ENCODE measurements at regions not wholly inside any gene's neighbourhood (a gene's known extent, or its start where the extent isn't known, plus 50 kb on each side); places are given as distances from the start of the nearest gene placed in this dataset.

DNA sequence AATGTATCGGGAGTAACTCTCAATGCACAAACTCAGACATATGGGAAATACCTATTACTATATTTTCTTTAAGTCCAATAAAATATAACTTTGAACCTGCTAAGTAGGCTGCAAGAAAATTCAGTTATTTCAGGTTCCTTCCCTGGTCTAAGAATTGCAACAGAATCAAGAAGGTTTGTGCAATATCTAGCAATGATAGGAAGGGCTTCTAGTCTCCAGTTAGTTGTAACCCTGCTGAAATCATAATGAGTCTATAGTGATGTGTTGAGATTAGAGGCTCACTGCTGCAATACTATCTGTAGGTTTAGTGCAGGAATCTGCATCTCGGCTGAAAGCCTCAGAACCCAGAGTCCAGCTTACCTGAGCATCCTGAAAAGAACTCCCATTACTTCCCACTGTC is 110.5 kb downstream of the PMP22 start:
- ATAC-seq (ENCODE audit: low FRiP score) (no peak), DNase-seq (ENCODE audit: low spot score) (no peak)
- TF ChIP-seq, protein P1, sequence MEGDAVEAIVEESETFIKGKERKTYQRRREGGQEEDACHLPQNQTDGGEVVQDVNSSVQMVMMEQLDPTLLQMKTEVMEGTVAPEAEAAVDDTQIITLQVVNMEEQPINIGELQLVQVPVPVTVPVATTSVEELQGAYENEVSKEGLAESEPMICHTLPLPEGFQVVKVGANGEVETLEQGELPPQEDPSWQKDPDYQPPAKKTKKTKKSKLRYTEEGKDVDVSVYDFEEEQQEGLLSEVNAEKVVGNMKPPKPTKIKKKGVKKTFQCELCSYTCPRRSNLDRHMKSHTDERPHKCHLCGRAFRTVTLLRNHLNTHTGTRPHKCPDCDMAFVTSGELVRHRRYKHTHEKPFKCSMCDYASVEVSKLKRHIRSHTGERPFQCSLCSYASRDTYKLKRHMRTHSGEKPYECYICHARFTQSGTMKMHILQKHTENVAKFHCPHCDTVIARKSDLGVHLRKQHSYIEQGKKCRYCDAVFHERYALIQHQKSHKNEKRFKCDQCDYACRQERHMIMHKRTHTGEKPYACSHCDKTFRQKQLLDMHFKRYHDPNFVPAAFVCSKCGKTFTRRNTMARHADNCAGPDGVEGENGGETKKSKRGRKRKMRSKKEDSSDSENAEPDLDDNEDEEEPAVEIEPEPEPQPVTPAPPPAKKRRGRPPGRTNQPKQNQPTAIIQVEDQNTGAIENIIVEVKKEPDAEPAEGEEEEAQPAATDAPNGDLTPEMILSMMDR (IDR thresholded peaks at IDR 0.05): no peak

DNA sequence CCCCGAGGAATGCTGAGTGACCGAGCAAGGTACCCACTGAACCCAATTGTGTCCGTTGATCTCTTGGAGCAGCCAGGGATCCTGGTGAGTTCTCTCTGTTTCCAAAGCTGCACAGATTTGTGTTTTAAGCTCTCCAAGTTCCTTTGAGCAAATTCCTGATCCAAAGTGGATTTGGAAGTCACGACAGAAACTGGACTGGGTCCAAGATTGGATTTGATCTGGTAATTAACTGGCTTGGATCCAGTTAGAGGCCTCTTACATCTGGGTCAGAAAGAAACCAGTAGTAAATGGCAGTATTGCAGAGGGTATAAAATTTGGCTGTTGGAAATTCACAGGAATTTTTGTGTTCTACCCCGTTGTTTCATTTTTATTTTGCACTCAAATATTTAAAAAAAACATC is 119.5 kb downstream of the PMP22 start:
- DNase-seq (ENCODE audit: low spot score) (no peak), ATAC-seq (ENCODE audit: low FRiP score) (no peak)
- TF ChIP-seq, protein P1 (IDR thresholded peaks at IDR 0.05): no peak

DNA sequence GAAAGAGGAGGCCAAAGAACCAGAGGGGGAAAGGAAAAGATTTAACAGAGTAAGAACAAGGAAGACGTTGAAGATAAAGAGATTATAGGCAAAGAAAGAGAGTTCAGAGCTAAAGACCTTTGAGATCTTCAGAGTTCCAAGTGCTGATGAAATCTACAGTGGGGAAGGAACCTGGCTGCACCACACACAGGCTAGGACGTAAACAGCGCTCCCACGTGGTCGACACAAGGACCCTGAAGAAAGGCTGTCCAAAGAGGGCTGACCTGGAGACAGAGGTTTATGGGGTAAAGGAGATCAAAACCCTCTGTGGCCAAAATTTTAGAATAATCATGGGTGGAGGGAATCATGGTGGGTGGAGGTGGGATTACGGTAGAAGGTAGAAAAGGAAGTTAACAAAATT is 121.6 kb downstream of the PMP22 start:
- DNase-seq (ENCODE audit: low spot score): no peak
- TF ChIP-seq, protein P1 (IDR thresholded peaks at IDR 0.05): no peak
- ATAC-seq (ENCODE audit: low FRiP score): no peak

DNA sequence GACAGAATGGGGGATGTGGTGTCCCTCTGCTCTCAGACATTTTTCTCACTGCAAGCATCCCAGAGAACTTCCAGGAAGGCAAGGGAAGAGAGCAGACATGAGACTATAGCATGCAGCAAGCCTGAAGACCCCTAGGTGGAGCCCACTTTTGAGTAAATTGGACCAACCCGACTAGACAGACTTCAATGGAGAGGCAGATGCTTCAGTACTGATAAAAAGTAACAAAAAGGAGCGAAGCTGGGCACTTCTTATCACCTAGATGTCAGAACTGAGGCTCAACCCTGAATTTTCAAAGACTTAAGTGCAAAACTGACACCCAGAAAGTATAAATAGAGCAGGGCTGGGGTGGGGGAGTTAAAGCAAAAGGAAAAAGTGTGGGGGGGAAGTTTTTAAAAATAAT is 130.8 kb downstream of the PMP22 start:
- ATAC-seq (ENCODE audit: low FRiP score) (no peak), DNase-seq (ENCODE audit: low spot score) (no peak)
- TF ChIP-seq, protein P1 (IDR thresholded peaks at IDR 0.05): no peak

DNA sequence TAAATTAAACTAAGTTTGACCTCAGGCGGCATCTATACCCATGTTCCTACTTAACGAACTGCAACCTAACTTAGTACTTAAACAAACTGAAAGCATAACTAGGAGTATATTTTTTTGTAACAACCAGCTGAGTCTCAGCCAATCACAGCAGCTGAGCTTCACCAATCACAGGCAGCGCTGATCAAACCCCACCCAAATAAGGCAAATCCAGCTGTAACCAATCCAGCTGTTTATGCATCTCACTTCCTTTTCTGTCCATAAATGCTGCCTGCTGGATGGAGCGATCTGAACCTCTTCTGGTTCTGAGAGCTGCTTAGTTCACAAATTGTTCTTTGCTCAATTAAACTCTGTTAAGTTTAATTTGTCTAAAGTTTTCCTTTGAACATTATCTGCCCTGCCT is 131.3 kb downstream of the PMP22 start:
- DNase-seq (ENCODE audit: low spot score) (no peak), ATAC-seq (ENCODE audit: low FRiP score) (no peak)
- TF ChIP-seq, protein P1 (IDR thresholded peaks at IDR 0.05): no peak

DNA sequence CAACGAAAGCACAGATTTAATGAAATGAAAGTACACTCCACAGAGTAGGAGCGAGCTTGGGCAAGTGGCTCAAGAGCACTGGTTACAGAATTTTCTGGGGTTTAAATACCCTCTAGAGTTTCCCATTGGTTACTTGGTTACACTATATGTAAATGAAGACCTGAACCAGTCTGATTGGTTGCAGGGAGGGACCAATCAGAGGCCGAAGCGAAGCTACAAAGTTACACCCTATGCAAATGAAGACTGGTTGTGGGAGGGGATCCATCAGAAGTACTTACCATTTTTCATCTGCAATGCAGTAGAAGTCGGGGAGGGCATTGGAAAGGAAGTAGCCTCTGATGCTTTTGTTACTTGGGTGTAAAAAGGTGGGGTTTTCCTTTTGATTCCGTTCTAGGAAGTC is 132.0 kb downstream of the PMP22 start:
- DNase-seq (ENCODE audit: low spot score) (no peak), ATAC-seq (ENCODE audit: low FRiP score) (no peak)
- TF ChIP-seq, protein P1 (IDR thresholded peaks at IDR 0.05): no peak

DNA sequence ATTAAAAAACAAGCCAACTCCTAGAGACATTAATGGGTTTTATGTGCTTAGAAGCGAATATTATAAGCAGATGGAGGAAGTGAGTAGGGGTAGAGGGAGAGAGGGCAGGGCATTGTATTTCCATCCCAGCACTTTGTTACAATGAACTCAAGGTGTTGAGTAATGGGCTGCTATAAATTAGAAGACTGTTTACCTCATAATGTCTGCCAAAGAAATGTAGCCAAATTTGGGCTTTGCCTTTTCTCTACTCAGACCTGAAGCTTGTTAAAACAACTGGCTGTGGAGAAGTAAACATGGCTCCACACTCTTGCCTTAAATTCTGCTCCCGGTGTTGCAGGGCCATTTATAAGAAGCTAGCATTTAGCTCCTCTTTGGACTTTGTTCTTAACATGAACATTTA is 134.7 kb downstream of the PMP22 start:
- DNase-seq (ENCODE audit: low spot score) (no peak), ATAC-seq (ENCODE audit: low FRiP score) (no peak)
- TF ChIP-seq, protein P1 (IDR thresholded peaks at IDR 0.05): no peak

Measured in omental fat pad (tissue), 3 donors.